Heart right ventricle (tissue), 16 donors: ENCODE measurements at regions not wholly inside any gene's neighbourhood (a gene's known extent, or its start where the extent isn't known, plus 50 kb on each side); places are given as distances from the start of the nearest gene placed in this dataset.

Source experiments
- ATAC-seq, 8 donors: fragments of 200-7000 bp; cut with Tn5 transposase; one replicate each; pipeline ENCODE4 v1.9.1; 2020; ENCODE audit warnings: mild to moderate bottlenecking in 8 of 8, moderate library complexity in 8 of 8, moderate number of reproducible peaks in 1 of 8
- DNase-seq, 2 donors: peaks; one replicate each; pipeline ENCODE4 v3.0.0-alpha.2; 2020
- H3K27ac ChIP-seq, 10 donors: fragments of 200-600 bp; sonication (generic) in 2 of 10; one replicate each; pipeline versions ENCODE4 v1.5.0 to v1.8.0; 2020 to 2022; ENCODE audit warnings: mild to moderate bottlenecking in 3 of 10
- H3K27me3 ChIP-seq, 7 donors: fragments of 200-600 bp; one replicate each; pipeline ENCODE4 v1.8.0; 2021 to 2022; ENCODE audit warnings: mild to moderate bottlenecking in 2 of 7
- H3K36me3 ChIP-seq, 9 donors: fragments of 200-600 bp; sonication (generic) in 1 of 9; one replicate each; pipeline versions ENCODE4 v1.5.0 to v1.8.0; 2020 to 2022; ENCODE audit warnings: mild to moderate bottlenecking in 2 of 9
- H3K4me1 ChIP-seq, 9 donors: fragments of 200-600 bp; sonication (generic) in 1 of 9; one replicate each; pipeline versions ENCODE4 v1.5.0 to v1.8.0; 2020 to 2022; ENCODE audit warnings: mild to moderate bottlenecking in 4 of 9
- H3K4me3 ChIP-seq, 10 donors: fragments of 200-600 bp; sonication (generic) in 2 of 10; one replicate each; pipeline versions ENCODE4 v1.5.0 to v1.8.0; 2020 to 2022; ENCODE audit warnings: mild to moderate bottlenecking in 7 of 10, moderate library complexity in 2 of 10
- H3K9me3 ChIP-seq, 11 donors: fragments of 200-600 bp in 10 of 11; sonication (generic) in 2 of 11; one replicate each; pipeline versions ENCODE4 v1.5.0 to v1.8.0; 2013 to 2022; ENCODE audit warnings: mild to moderate bottlenecking in 2 of 11, control low read depth in 1 of 11, moderate library complexity in 1 of 11
- WGBS, 2 donors: extraction: QIAGEN DNeasy Blood & Tissue Kit; methylation state at CpG; one replicate each; pipeline ENCODE4 v1.1.7; 2013; ENCODE audit warnings: inconsistent platforms in 1 of 2; 5-methylcytosine and 5-hydroxymethylcytosine counted together
- intact Hi-C, 10 donors: fragments of 100-400 bp; cut with DNase I; formaldehyde crosslinking; loops; one replicate each; pipeline versions ENCODE4 v1.11.1 to v1.14.2; 2022
- TF ChIP-seq, protein P1 (sequence below), 9 donors: fragments of 200-600 bp; sonication (generic) in 2 of 9; IDR thresholded peaks; one replicate each; pipeline versions ENCODE4 v1.5.0 to v1.8.0; 2021 to 2022; ENCODE audit warnings: antibody characterized with exemption in 9 of 9, mild to moderate bottlenecking in 5 of 9, moderate library complexity in 1 of 9
- donor health status: Arrhythmogenic right ventricular cardiomyopathy.
- donor health status: ischemic (EF 13 %, LVEDD 7.1; RV severe dilation, severe dysfunction).
- donor health status: healthy with polysubstance abuse.
- donor health status: DM: no; HTN: yes; CAD: no.
- donor health status: DM: no; HTN: no; CAD: no.
- donor health status: ischemic (EF 25% LVEDD 6.9; RV normal size, moderate dysfunction).
- donor health status: ischemic (EF 25% LVEDD 5.7; RV mildly dilated, moderate dysfunction).
- donor health status: healthy.
- donor health status: DM: yes; HTN: yes; CAD: no.
- donor health status: Ischemic cardiomyopathy.
- donor health status: ischemic (EF 35%, LVEDD 5.7; RV mildly dilated, moderate dysfunction).
- donor health status: nonischemic (EF 11% LVEDD 7.7; RV severe dilation, severe dysfunction).
- donor health status: DM: yes; HTN: yes; CAD: no.
- donor health status: PGD.
- donor health status: ischemic (EF 29% LVEDD 5.4; RV normal size, mild dysfunction).
- donor health status: nonischemic (EF 23%, LVEDD 6.1; RV moderate dilation, normal function).

DNA sequence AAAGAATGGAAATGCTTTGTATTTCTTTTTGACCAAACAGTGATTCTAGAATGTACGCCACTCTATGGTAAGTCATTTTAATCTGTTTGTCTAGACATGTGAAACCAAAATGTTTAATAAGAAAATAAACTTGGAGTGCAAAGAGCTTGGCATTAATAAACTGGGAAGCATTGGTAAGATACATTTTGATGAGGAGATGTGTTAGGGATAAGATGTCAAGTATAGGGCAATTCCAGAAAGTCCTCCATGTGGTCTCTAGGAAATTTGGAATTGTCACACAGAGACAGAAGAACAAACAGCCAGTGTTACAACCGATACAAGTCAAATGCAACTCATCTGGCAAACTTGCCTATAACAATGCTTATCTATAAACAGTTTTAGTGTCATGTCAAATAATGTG, 410.7 kb upstream of the SEMA3A start:
- intact Hi-C loops, result no loop called here
- TF ChIP-seq, protein P1, sequence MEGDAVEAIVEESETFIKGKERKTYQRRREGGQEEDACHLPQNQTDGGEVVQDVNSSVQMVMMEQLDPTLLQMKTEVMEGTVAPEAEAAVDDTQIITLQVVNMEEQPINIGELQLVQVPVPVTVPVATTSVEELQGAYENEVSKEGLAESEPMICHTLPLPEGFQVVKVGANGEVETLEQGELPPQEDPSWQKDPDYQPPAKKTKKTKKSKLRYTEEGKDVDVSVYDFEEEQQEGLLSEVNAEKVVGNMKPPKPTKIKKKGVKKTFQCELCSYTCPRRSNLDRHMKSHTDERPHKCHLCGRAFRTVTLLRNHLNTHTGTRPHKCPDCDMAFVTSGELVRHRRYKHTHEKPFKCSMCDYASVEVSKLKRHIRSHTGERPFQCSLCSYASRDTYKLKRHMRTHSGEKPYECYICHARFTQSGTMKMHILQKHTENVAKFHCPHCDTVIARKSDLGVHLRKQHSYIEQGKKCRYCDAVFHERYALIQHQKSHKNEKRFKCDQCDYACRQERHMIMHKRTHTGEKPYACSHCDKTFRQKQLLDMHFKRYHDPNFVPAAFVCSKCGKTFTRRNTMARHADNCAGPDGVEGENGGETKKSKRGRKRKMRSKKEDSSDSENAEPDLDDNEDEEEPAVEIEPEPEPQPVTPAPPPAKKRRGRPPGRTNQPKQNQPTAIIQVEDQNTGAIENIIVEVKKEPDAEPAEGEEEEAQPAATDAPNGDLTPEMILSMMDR (IDR thresholded peaks at IDR 0.05), result no peak
- no peak overlapping the region for H3K4me3 ChIP-seq
- H3K27me3 ChIP-seq, result no peaks in the 10 kb centered on the region
- H3K27ac ChIP-seq, result no peak overlapping the region
- ATAC-seq, result no peak
- no peak for DNase-seq
- H3K9me3 ChIP-seq, result peaks cover 0 to 22% (median 0%) of the 10 kb centered on the region in 11 donors
- no peaks in the 10 kb centered on the region for H3K4me1 ChIP-seq
- H3K36me3 ChIP-seq, result no peaks in the 10 kb centered on the region
- WGBS, 2 donors, result 93 to 96% methylated on average over 2 of the region's 2 CpGs

GRCh38 chr7:84603545-84603944, 409.0 kb upstream of the SEMA3A start:
- DNase-seq, result no peak

DNA sequence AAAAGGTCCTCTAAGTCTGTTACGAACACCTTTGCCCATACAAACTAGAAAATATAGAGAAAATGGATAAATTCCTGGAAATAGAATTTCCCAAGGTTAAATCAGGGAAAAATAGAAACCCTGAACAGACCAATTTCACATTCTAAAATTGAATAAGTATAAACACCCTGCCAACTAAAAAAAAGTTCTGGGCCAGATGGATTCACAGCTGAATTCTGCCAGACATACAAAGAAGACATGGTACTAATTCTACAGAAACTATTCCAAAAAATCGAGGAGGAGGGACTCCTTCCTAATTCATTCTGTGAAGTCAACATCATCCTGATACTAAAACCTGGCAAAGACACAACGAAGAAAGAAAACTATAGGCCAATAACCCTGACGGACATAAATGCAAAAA, 400.4 kb upstream of the SEMA3A start:
- TF ChIP-seq, protein P1 (IDR thresholded peaks at IDR 0.05), result no peak
- ATAC-seq (no peak), DNase-seq (no peak)
- no peaks in the 10 kb centered on the region for H3K36me3 ChIP-seq
- H3K27me3 ChIP-seq, result no peaks in the 10 kb centered on the region
- WGBS, 2 donors, result 86 to 88% methylated on average over 4 of the region's 4 CpGs
- intact Hi-C loops, result no loop called here
- no peak overlapping the region for H3K4me3 ChIP-seq
- no peaks in the 10 kb centered on the region for H3K4me1 ChIP-seq
- H3K9me3 ChIP-seq, result peaks cover 0 to 17% (median 0%) of the 10 kb centered on the region in 11 donors
- no peak overlapping the region for H3K27ac ChIP-seq

More at GRCh38 chr7:84603545-84603944, 409.0 kb upstream of the SEMA3A start:
- no peaks in the 10 kb centered on the region for H3K36me3 ChIP-seq
- intact Hi-C loops, result no loop called here
- H3K27me3 ChIP-seq, result no peaks in the 10 kb centered on the region
- TF ChIP-seq, protein P1 (IDR thresholded peaks at IDR 0.05), result no peak
- no peak overlapping the region for H3K4me3 ChIP-seq
- WGBS, 2 donors, result 79 to 97% methylated on average over 5 of the region's 5 CpGs
- no peak for ATAC-seq
- H3K4me1 ChIP-seq, result no peaks in the 10 kb centered on the region
- peaks cover 0 to 22% (median 0%) of the 10 kb centered on the region in 11 donors for H3K9me3 ChIP-seq
- H3K27ac ChIP-seq, result no peak overlapping the region

DNA sequence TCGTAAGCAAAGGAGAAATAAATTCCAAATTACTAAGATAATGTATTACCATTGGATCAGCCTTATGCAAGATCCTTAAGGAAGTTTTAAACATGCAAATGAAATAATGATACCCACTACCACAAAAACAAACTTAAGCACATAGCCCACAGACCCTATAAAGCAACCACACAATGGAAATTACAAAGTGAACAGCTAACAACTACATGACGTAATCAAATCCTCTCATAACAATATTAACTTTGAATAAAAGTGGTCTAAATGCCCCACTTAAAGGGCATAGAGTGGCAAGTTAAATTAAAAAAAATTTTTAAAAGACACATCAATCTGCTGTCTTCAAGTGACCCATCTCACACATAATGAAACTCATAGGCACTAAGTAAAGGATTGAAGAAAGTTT, 397.3 kb upstream of the SEMA3A start:
- no peak for ATAC-seq
- Histone ChIP-seq H3K4me1 (no peaks in the 10 kb centered on the region), H3K27ac (no peak overlapping the region), H3K4me3 (no peak overlapping the region), H3K27me3 (no peaks in the 10 kb centered on the region), H3K36me3 (no peaks in the 10 kb centered on the region), H3K9me3 (peaks cover 0 to 14% (median 0%) of the 10 kb centered on the region in 11 donors)
- 93 to 98% methylated on average over 2 of the region's 2 CpGs for WGBS, 2 donors
- TF ChIP-seq, protein P1 (IDR thresholded peaks at IDR 0.05), result no peak
- no peak for DNase-seq
- intact Hi-C loops, result no loop called here
